T-cell (primary cell): ENCODE measurements at regions not wholly inside any gene's neighbourhood (a gene's known extent, or its start where the extent isn't known, plus 50 kb on each side); places are given as distances from the start of the nearest gene placed in this dataset.

Experiments used
- ATAC-seq, 4 experiments: fragments of 200-7000 bp in 3 of 4; fragments of 150-1000 bp in 1 of 4; cut with Tn5 transposase; replicated peaks in 1 of 4; 1 replicate in 3 of 4; 2 replicates in 1 of 4; pipeline ENCODE4 v1.10.0; 2021; ENCODE audit warnings: moderate library complexity in 3 of 4, mild to moderate bottlenecking in 2 of 4, moderate number of reproducible peaks in 1 of 4
- CTCF ChIA-PET, 2 donors: fragments of 300-600 bp; sonication (Branson Sonifier 250); formaldehyde crosslinking; loops; one replicate each; lab custom pipeline; 2022; ENCODE audit warnings: antibody characterized with exemption in 2 of 2; lab: Charles Lee
- POLR2A ChIA-PET, 2 donors: fragments of 300-600 bp; sonication (Branson Sonifier 250); formaldehyde crosslinking; loops; one replicate each; lab custom pipeline; 2022; ENCODE audit warnings: antibody characterized with exemption in 2 of 2; lab: Charles Lee
- DNase-seq, 35 experiments: peaks; one replicate each; pipeline versions ENCODE4 v3.0.0 to v3.0.0-alpha.2; 2013 to 2023
- H3K27ac ChIP-seq: one replicate; pipeline ENCODE4 v1.5.1; 2013; ENCODE audit warnings: low read length
- H3K27me3 ChIP-seq, 2 experiments: replicated peaks in 1 of 2; 1 replicate in 1 of 2; 2 replicates in 1 of 2; pipeline versions ENCODE4 v1.6.1 to v1.7.0; 2013; ENCODE audit warnings: low read length in 1 of 2, mixed read lengths in 1 of 2; ENCODE audit not compliant: control insufficient read depth in 2 of 2, insufficient read depth in 2 of 2; ENCODE audit errors: extremely low read depth in 1 of 2
- H3K36me3 ChIP-seq, 2 donors: 1 replicate in 1 of 2; 2 replicates in 1 of 2; pipeline versions ENCODE4 v1.6.1 to v1.7.0; 2013; ENCODE audit warnings: low read length in 1 of 2; ENCODE audit not compliant: control insufficient read depth in 2 of 2, insufficient read depth in 1 of 2; ENCODE audit errors: extremely low read depth in 1 of 2
- H3K4me1 ChIP-seq, 2 experiments: 1 replicate in 1 of 2; 2 replicates in 1 of 2; pipeline versions ENCODE4 v1.6.1 to v1.7.0; 2013; ENCODE audit warnings: low read length in 2 of 2, mixed read lengths in 1 of 2; ENCODE audit not compliant: insufficient read depth in 2 of 2, control insufficient read depth in 1 of 2; ENCODE audit errors: extremely low read depth in 1 of 2
- H3K4me3 ChIP-seq, 2 donors: 1 replicate in 1 of 2; 2 replicates in 1 of 2; pipeline versions ENCODE4 v1.5.1 to v1.7.0; 2013; ENCODE audit warnings: mild to moderate bottlenecking in 2 of 2, low read length in 1 of 2, moderate library complexity in 1 of 2; ENCODE audit not compliant: control insufficient read depth in 1 of 2; ENCODE audit errors: extremely low read depth in 1 of 2
- H3K9me3 ChIP-seq: 2 replicates; pipeline ENCODE4 v1.7.0; 2013
- H3K27ac Mint-ChIP-seq, 2 donors: one replicate each; pipeline ENCODE4 v1.8.0; 2020 to 2021; ENCODE audit warnings: mild to moderate bottlenecking in 2 of 2, mixed read lengths in 2 of 2
- H3K27me3 Mint-ChIP-seq, 2 donors: one replicate each; pipeline ENCODE4 v1.8.0; 2021 to 2022; ENCODE audit warnings: mixed read lengths in 2 of 2
- H3K36me3 Mint-ChIP-seq: one replicate; pipeline ENCODE4 v1.8.0; 2021; ENCODE audit warnings: mixed read lengths
- H3K4me1 Mint-ChIP-seq, 3 donors: one replicate each; pipeline ENCODE4 v1.8.0; 2020 to 2022; ENCODE audit warnings: mixed read lengths in 3 of 3, mild to moderate bottlenecking in 1 of 3
- H3K4me3 Mint-ChIP-seq, 3 donors: one replicate each; pipeline ENCODE4 v1.8.0; 2020 to 2022; ENCODE audit warnings: mild to moderate bottlenecking in 3 of 3, mixed read lengths in 3 of 3, moderate library complexity in 3 of 3
- H3K9me3 Mint-ChIP-seq, 3 donors: one replicate each; pipeline ENCODE4 v1.8.0; 2020 to 2022; ENCODE audit warnings: mixed read lengths in 3 of 3
- WGBS: methylation state at CpG from one replicate; pipeline ENCODE4 v1.1.5; 2013; ENCODE audit warnings: missing lambda C conversion rate; ENCODE audit not compliant: insufficient coverage; 5-methylcytosine and 5-hydroxymethylcytosine counted together

- no peaks in the 10 kb centered on the region for H3K36me3 Mint-ChIP-seq
- H3K9me3 Mint-ChIP-seq, result peaks cover 3 to 9% (median 4%) of the 10 kb centered on the region in 3 donors
- POLR2A ChIA-PET, result no interaction called here
- H3K27ac Mint-ChIP-seq, result no peak overlapping the region
- H3K27me3 Mint-ChIP-seq, result no peaks in the 10 kb centered on the region
- Histone ChIP-seq H3K36me3 (no peaks in the 10 kb centered on the region), H3K27me3 (no peaks in the 10 kb centered on the region), H3K27ac (no peak overlapping the region), H3K9me3 (no peaks in the 10 kb centered on the region), H3K4me3 (no peak overlapping the region), H3K4me1 (no peaks in the 10 kb centered on the region)
- H3K4me3 Mint-ChIP-seq, result no peak overlapping the region
- 73% methylated on average over 2 of the region's 6 CpGs for WGBS
- DNase-seq, result no peak
- CTCF ChIA-PET, result no interaction called here
- H3K4me1 Mint-ChIP-seq, result no peaks in the 10 kb centered on the region
- ATAC-seq, result no peak
These were observed 340.2 kb downstream of the LRRC3B start for GRCh38 chr3:26962492-26963360.

GRCh38 chr3:26963361-26963743 is 340.8 kb downstream of the LRRC3B start:
- 90% methylated on average over 3 of the region's 5 CpGs for WGBS
- Histone ChIP-seq H3K9me3 (no peaks in the 10 kb centered on the region), H3K27me3 (no peaks in the 10 kb centered on the region), H3K36me3 (no peaks in the 10 kb centered on the region), H3K4me3 (no peak overlapping the region), H3K27ac (no peak overlapping the region), H3K4me1 (no peaks in the 10 kb centered on the region)
- ChIA-PET POLR2A (no interaction called here), CTCF (no interaction called here)
- ATAC-seq (no peak), DNase-seq (no peak)
- Mint-ChIP-seq H3K36me3 (no peaks in the 10 kb centered on the region), H3K4me1 (no peaks in the 10 kb centered on the region), H3K9me3 (peaks cover 5 to 9% (median 8%) of the 10 kb centered on the region in 3 donors), H3K27me3 (no peaks in the 10 kb centered on the region), H3K27ac (no peak overlapping the region), H3K4me3 (no peak overlapping the region)

- Mint-ChIP-seq H3K27me3 (no peaks in the 10 kb centered on the region), H3K36me3 (no peaks in the 10 kb centered on the region), H3K4me3 (no peak overlapping the region), H3K9me3 (peaks cover 8 to 10% (median 9%) of the 10 kb centered on the region in 3 donors), H3K4me1 (no peaks in the 10 kb centered on the region), H3K27ac (no peak overlapping the region)
- H3K36me3 ChIP-seq, result no peaks in the 10 kb centered on the region
- no peaks in the 10 kb centered on the region for H3K4me1 ChIP-seq
- no peaks in the 10 kb centered on the region for H3K27me3 ChIP-seq
- no peaks in the 10 kb centered on the region for H3K9me3 ChIP-seq
- POLR2A ChIA-PET, result no interaction called here
- DNase-seq (no peak), ATAC-seq (no peak)
- CTCF ChIA-PET, result no interaction called here
- H3K4me3 ChIP-seq, result no peak overlapping the region
- H3K27ac ChIP-seq, result no peak overlapping the region
These were observed 341.7 kb downstream of the LRRC3B start for GRCh38 chr3:26964313-26964712.

- H3K9me3 Mint-ChIP-seq, result peaks cover 8 to 10% (median 9%) of the 10 kb centered on the region in 3 donors
- H3K4me3 Mint-ChIP-seq, result no peak overlapping the region
- no peak overlapping the region for H3K27ac Mint-ChIP-seq
- POLR2A ChIA-PET, result no interaction called here
- CTCF ChIA-PET, result no interaction called here
- H3K27me3 Mint-ChIP-seq, result no peaks in the 10 kb centered on the region
- no peaks in the 10 kb centered on the region for H3K4me1 Mint-ChIP-seq
- H3K4me1 ChIP-seq, result no peaks in the 10 kb centered on the region
- ATAC-seq (no peak), DNase-seq (no peak)
- H3K27ac ChIP-seq, result no peak overlapping the region
- no CpG with 5 or more reads among the region's 2 CpGs for WGBS
- no peaks in the 10 kb centered on the region for H3K27me3 ChIP-seq
- H3K36me3 ChIP-seq, result no peaks in the 10 kb centered on the region
- H3K36me3 Mint-ChIP-seq, result no peaks in the 10 kb centered on the region
- no peaks in the 10 kb centered on the region for H3K9me3 ChIP-seq
- no peak overlapping the region for H3K4me3 ChIP-seq
These were observed 342.3 kb downstream of the LRRC3B start for GRCh38 chr3:26964836-26965235.

- H3K36me3 Mint-ChIP-seq, result no peaks in the 10 kb centered on the region
- WGBS, result no CpG with 5 or more reads among the region's 1 CpG
- H3K27me3 ChIP-seq, result no peaks in the 10 kb centered on the region
These were observed 344.9 kb downstream of the LRRC3B start for GRCh38 chr3:26967501-26967900.

GRCh38 chr3:26984416-26985390 is 362.1 kb downstream of the LRRC3B start:
- peaks cover 0 to 17% (median 0%) of the 10 kb centered on the region in 3 donors for H3K9me3 Mint-ChIP-seq
- no CpG with 5 or more reads among the region's 4 CpGs for WGBS
- POLR2A ChIA-PET, result no interaction called here
- Histone ChIP-seq H3K9me3 (no peaks in the 10 kb centered on the region), H3K4me3 (no peak overlapping the region), H3K27me3 (no peaks in the 10 kb centered on the region), H3K27ac (no peak overlapping the region), H3K36me3 (no peaks in the 10 kb centered on the region), H3K4me1 (no peaks in the 10 kb centered on the region)
- H3K4me3 Mint-ChIP-seq, result no peak overlapping the region
- ATAC-seq (no peak), DNase-seq (no peak)
- CTCF ChIA-PET, result no interaction called here
- H3K4me1 Mint-ChIP-seq, result no peaks in the 10 kb centered on the region
- no peaks in the 10 kb centered on the region for H3K36me3 Mint-ChIP-seq
- no peaks in the 10 kb centered on the region for H3K27me3 Mint-ChIP-seq
- no peak overlapping the region for H3K27ac Mint-ChIP-seq

More at GRCh38 chr3:26967501-26967900, 344.9 kb downstream of the LRRC3B start:
- Mint-ChIP-seq H3K9me3 (peaks cover 8 to 10% (median 9%) of the 10 kb centered on the region in 3 donors), H3K27ac (no peak overlapping the region), H3K27me3 (no peaks in the 10 kb centered on the region), H3K4me1 (no peaks in the 10 kb centered on the region), H3K4me3 (no peak overlapping the region)
- no peaks in the 10 kb centered on the region for H3K9me3 ChIP-seq
- DNase-seq (no peak), ATAC-seq (no peak)
- POLR2A ChIA-PET, result no interaction called here
- CTCF ChIA-PET, result no interaction called here
- no peak overlapping the region for H3K4me3 ChIP-seq
- no peak overlapping the region for H3K27ac ChIP-seq
- H3K4me1 ChIP-seq, result no peaks in the 10 kb centered on the region
- no peaks in the 10 kb centered on the region for H3K36me3 ChIP-seq
